ENCODE measurements at regions not wholly inside any gene's neighbourhood (a gene's known extent, or its start where the extent isn't known, plus 50 kb on each side); places are given as distances from the start of the nearest gene placed in this dataset.

GRCh38 chr18:28863396-28863795 lies 686.5 kb upstream of the CDH2 start:
- FAIRE-seq (no peak), DNase-seq (ENCODE audit: insufficient read length, low spot score) (no peak)
- TF ChIP-seq, protein P1, sequence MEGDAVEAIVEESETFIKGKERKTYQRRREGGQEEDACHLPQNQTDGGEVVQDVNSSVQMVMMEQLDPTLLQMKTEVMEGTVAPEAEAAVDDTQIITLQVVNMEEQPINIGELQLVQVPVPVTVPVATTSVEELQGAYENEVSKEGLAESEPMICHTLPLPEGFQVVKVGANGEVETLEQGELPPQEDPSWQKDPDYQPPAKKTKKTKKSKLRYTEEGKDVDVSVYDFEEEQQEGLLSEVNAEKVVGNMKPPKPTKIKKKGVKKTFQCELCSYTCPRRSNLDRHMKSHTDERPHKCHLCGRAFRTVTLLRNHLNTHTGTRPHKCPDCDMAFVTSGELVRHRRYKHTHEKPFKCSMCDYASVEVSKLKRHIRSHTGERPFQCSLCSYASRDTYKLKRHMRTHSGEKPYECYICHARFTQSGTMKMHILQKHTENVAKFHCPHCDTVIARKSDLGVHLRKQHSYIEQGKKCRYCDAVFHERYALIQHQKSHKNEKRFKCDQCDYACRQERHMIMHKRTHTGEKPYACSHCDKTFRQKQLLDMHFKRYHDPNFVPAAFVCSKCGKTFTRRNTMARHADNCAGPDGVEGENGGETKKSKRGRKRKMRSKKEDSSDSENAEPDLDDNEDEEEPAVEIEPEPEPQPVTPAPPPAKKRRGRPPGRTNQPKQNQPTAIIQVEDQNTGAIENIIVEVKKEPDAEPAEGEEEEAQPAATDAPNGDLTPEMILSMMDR (IDR thresholded peaks at IDR 0.05; ENCODE audit: insufficient read depth, missing control alignments): no peak

- DNase-seq (ENCODE audit: insufficient read length, low spot score): no peak
- TF ChIP-seq, protein P1 (IDR thresholded peaks at IDR 0.05; ENCODE audit: insufficient read depth, missing control alignments): no peak
- no peak for FAIRE-seq
Measured at GRCh38 chr18:28858248-28858647, 681.3 kb upstream of the CDH2 start.

GRCh38 chr18:28855989-28856388 lies 679.1 kb upstream of the CDH2 start:
- FAIRE-seq: no peak
- no peak for DNase-seq (ENCODE audit: insufficient read length, low spot score)
- TF ChIP-seq, protein P1 (IDR thresholded peaks at IDR 0.05; ENCODE audit: insufficient read depth, missing control alignments): no peak

DNA sequence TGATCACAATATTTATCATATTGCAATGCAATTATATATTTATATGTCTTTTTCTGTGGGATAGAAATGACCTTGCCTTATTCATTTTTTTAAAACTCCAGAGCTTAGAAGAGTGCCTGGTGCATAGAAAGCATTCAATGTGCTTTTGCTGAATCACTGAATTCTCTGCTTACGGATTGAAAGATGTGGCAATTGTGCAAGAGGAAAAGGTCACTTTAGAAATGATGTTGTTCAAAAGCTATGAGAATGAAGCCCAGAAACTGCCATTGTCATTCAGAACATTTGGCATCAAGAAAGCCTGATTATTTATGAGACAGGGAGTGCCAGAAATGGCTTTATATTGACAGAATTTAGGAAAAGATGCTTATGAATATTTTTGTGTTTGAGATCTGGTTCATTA lies 678.6 kb upstream of the CDH2 start:
- TF ChIP-seq, protein P1 (IDR thresholded peaks at IDR 0.05; ENCODE audit: insufficient read depth, missing control alignments): no peak

GRCh38 chr18:28854964-28855363 lies 678.0 kb upstream of the CDH2 start:
- TF ChIP-seq, protein P1 (IDR thresholded peaks at IDR 0.05; ENCODE audit: insufficient read depth, missing control alignments): no peak
- FAIRE-seq (no peak), DNase-seq (ENCODE audit: insufficient read length, low spot score) (no peak)

More for the DNA sequence above, 678.6 kb upstream of the CDH2 start:
- DNase-seq (ENCODE audit: insufficient read length, low spot score) (no peak), FAIRE-seq (no peak)

- FAIRE-seq (no peak), DNase-seq (ENCODE audit: insufficient read length, low spot score) (no peak)
- TF ChIP-seq, protein P1 (IDR thresholded peaks at IDR 0.05; ENCODE audit: insufficient read depth, missing control alignments): no peak
Measured at GRCh38 chr18:28846958-28847357, 670.0 kb upstream of the CDH2 start.

GRCh38 chr18:28837100-28837499 lies 660.2 kb upstream of the CDH2 start:
- FAIRE-seq: no peak
- DNase-seq (ENCODE audit: insufficient read length, low spot score): no peak
- TF ChIP-seq, protein P1 (IDR thresholded peaks at IDR 0.05; ENCODE audit: insufficient read depth, missing control alignments): no peak

Data from D721Med (cell line).